ENCODE measurements at regions not wholly inside any gene's neighbourhood (a gene's known extent, or its start where the extent isn't known, plus 50 kb on each side); places are given as distances from the start of the nearest gene placed in this dataset.

- Histone ChIP-seq H3K27me3 (no peaks in the 10 kb centered on the region), H3K9me3 (ENCODE audit: low read depth) (no peaks in the 10 kb centered on the region), H3K27ac (no peak overlapping the region), H3K36me3 (no peaks in the 10 kb centered on the region), H3K4me3 (no peak overlapping the region), H3K4me1 (ENCODE audit: low read depth) (peaks cover 12% of the 10 kb centered on the region)
- no peak for DNase-seq (ENCODE audit: low read depth in 1 of 2, low spot score in 1 of 2)
- TF ChIP-seq CTCF (IDR thresholded peaks at IDR 0.05; ENCODE audit: low read depth, low read length) = no peak
Observed at GRCh38 chr5:15304914-15305834, 194.8 kb upstream of the FBXL7 start.

GRCh38 chr5:15304066-15304731 lies 195.8 kb upstream of the FBXL7 start:
- Histone ChIP-seq H3K36me3 (no peaks in the 10 kb centered on the region), H3K27me3 (no peaks in the 10 kb centered on the region), H3K27ac (no peak overlapping the region), H3K4me3 (no peak overlapping the region), H3K4me1 (ENCODE audit: low read depth) (peaks cover 12% of the 10 kb centered on the region), H3K9me3 (ENCODE audit: low read depth) (no peaks in the 10 kb centered on the region)
- DNase-seq (ENCODE audit: low read depth in 1 of 2, low spot score in 1 of 2) = no peak
- no peak for TF ChIP-seq CTCF (IDR thresholded peaks at IDR 0.05; ENCODE audit: low read depth, low read length)

- H3K4me1 ChIP-seq (ENCODE audit: low read depth) = peaks cover 12% of the 10 kb centered on the region
- no peak overlapping the region for H3K4me3 ChIP-seq
- H3K36me3 ChIP-seq = no peaks in the 10 kb centered on the region
- H3K27ac ChIP-seq = no peak overlapping the region
- DNase-seq (ENCODE audit: low read depth in 1 of 2, low spot score in 1 of 2) = no peak
- no peak for TF ChIP-seq CTCF (IDR thresholded peaks at IDR 0.05; ENCODE audit: low read depth, low read length)
- no peaks in the 10 kb centered on the region for H3K27me3 ChIP-seq
- no peaks in the 10 kb centered on the region for H3K9me3 ChIP-seq (ENCODE audit: low read depth)
Observed at GRCh38 chr5:15300141-15300540, 199.8 kb upstream of the FBXL7 start.

GRCh38 chr5:15290953-15291352 lies 209.0 kb upstream of the FBXL7 start:
- Histone ChIP-seq H3K27ac (no peak overlapping the region), H3K4me3 (no peak overlapping the region), H3K4me1 (ENCODE audit: low read depth) (no peaks in the 10 kb centered on the region), H3K27me3 (no peaks in the 10 kb centered on the region), H3K36me3 (no peaks in the 10 kb centered on the region), H3K9me3 (ENCODE audit: low read depth) (no peaks in the 10 kb centered on the region)
- TF ChIP-seq CTCF (IDR thresholded peaks at IDR 0.05; ENCODE audit: low read depth, low read length) = peak; percentile 33
- peak in 1 of 2 donors; percentile 19 for DNase-seq (ENCODE audit: low read depth in 1 of 2, low spot score in 1 of 2)

- H3K9me3 ChIP-seq (ENCODE audit: low read depth) = no peaks in the 10 kb centered on the region
- no peaks in the 10 kb centered on the region for H3K4me1 ChIP-seq (ENCODE audit: low read depth)
- H3K36me3 ChIP-seq = no peaks in the 10 kb centered on the region
- DNase-seq (ENCODE audit: low read depth in 1 of 2, low spot score in 1 of 2) = peak; percentile 35 to 47
- peak; percentile 37 for TF ChIP-seq CTCF (IDR thresholded peaks at IDR 0.05; ENCODE audit: low read depth, low read length)
- no peak overlapping the region for H3K4me3 ChIP-seq
- H3K27ac ChIP-seq = no peak overlapping the region
- no peaks in the 10 kb centered on the region for H3K27me3 ChIP-seq
Observed at GRCh38 chr5:15286650-15287049, 213.3 kb upstream of the FBXL7 start.
